UCSD-AML1 (cell line): ENCODE measurements at regions not wholly inside any gene's neighbourhood (a gene's known extent, or its start where the extent isn't known, plus 50 kb on each side); places are given as distances from the start of the nearest gene placed in this dataset.
"Not testable (repeated sequence)": the region's sequence is repeated elsewhere in the genome, so short reads cannot be mapped to it uniquely, and the experiment has no call there.

Experiments
- DNase-seq: peaks from one replicate; lab custom pipeline; 2025; ENCODE audit not compliant: unreplicated experiment; lab: John Stamatoyannopoulos, UW

DNA sequence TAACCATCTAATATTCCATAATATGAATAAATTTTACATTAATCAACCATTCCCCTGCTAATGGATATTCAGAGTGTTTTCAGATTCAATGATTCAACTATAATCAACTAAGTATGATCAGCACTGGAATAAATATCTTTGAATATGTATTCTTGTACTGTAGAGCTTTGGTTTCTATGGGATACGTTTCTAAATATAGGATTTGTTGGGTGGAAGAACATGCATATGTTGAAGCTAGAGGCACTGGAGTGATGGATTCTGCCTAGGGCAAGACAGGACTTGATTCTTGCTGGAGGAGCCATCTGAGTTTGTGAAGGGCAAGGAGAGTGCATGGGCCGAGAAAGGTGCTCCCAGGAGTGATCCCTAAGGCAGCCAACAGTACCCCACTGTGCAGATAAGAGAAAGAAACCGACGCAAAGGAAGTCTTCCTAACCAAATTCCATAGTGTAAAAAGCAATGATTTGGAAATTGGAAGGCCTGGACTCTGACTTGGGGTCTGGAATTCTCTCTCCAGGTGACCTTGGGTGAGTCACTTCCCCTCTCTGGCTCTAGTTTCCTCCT, 418.7 kb downstream of the PREX1 start:
- no peak for DNase-seq

DNA sequence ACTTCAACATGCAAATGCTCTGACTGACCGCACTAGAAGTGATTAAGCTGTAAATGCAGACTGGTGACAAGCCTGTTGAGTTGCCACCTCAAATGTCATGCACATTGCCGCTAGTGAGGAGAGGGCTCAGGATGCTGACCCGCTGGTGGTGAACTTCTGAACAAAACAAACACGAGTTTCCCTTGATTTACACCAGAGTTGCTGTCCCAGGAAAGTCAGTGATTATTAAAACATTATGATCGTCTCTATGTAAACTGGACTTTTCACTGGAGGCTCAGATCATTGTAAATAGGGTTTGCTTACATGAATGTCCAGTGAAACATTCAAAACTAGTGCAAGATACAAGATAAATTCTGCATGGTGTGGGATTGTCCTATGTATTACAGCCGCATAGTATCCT, 420.1 kb downstream of the PREX1 start:
- no peak for DNase-seq

DNA sequence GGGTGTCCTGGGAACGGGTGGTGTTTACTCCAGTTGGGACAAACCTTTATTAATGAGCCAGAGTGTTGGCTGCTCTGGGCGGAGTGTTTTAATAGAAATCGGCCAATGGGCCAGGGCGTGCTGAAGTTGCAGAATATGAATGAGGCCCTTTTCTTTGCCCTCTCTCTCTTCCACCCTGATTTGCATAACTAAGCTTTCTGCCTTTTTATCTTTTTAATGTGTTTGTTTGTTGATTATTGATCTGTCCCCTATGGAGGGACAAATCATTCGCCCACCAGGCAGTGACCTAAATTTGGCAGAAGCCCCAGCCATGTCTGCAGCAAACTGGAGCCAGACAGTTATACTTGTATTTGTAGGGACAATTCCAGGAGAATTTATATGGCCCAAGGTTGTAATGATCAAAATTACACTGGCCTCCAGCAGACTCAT, 420.9 kb downstream of the PREX1 start:
- DNase-seq = no peak

DNA sequence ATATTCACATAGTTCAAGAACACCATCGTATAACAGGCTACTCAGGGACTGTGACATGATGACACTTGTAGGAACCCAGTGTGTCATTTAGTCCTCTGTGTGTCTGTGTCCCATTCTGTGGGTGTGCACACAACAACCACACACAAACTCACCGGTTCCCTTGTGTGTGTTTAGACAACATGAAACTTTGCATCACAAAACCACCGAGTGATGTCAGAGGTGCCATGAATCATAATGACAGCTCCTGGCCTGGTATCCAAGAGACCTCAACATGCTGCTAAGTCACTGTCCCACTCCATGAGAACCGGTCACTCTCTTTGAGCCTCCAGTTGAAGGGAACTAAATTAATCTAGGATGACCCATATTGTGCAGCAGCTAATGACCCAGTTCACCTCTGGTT, 421.3 kb downstream of the PREX1 start:
- no peak for DNase-seq

DNA sequence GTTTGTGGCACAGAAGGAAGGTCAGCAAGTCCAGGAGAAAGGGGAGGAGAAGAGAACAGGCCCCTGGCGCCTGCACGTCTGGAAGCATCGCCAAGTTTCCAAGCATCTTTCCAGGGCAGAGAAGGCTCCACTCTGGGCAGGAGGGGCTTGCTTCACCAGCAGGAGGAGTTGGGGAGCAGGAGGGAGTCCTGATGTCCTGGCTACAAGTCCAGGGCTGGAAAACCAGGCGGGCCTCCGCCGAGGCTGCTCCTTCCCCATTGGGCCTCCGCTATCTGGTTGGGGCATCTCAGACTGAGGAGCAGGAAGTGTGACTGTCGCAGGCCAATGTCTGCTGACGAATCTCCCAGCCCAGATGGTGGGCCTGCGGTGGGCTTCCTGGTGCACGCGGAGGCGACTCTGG, 421.9 kb downstream of the PREX1 start:
- DNase-seq = no peak

DNA sequence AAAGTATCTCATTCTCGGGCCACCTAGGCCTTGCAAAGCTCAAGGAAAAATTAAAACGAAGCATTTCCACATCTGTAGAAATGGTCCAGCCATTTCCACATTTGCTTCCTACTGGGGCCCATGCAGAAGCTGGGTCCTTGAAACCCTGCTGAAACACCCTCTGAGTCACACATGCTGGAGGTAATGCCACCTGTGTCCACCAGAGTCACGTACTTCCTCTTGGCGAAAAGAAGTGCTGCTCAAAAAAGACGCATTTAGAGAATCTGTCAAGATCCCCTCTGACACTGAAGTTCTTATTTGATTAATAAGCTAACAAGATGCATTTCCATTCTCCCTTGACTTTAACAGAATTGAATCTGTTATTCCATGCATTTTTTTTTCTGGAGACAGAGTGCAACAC, 423.2 kb downstream of the PREX1 start:
- DNase-seq = no peak

DNA sequence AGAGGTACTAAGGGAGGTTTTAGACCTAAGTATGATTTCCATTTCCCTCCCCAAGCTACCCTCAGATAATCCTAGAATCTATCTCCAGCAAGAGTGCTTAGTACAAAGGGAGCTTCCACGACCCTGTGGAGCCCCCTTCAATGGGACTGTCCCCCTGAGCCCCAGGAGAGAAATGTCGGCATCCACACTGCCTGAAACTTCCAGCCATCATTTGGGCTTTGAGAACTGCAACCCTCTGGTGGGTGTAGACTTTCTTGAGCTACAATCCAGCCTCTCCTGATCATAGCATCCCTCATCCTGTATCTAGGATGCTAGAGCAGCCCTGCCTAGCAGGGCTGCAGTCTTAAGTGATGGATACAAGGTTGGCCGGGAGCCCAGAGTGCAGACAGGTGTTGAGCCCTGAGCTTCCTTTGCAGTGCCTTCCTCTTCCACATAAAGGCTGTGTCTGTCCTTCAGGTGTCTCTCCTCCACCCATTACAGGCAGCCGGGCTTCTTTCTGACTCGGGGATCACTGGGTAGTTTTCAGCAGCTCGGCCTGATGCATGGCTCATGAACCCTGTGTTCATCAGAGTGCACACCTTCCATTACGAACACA, 424.5 kb downstream of the PREX1 start:
- DNase-seq = no peak

DNA sequence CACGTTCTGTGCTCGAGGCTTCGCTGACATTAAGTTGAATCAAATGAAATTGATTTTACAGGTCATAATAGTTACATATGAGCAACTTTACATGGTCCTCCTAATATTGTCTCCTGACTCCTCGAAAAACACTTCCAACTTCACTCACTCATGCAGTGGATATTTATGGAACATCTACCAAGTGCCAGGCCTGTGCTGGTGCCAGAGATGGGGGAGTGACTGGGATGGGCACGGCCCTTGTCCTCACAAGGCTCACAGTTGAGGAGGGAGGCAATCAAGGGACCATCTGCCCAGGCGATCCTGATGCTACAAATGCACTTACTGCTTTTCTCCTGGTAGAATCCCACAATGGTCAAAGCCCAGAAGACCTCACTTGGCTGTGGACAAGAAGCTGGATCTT, 426.4 kb downstream of the PREX1 start:
- no peak for DNase-seq

DNA sequence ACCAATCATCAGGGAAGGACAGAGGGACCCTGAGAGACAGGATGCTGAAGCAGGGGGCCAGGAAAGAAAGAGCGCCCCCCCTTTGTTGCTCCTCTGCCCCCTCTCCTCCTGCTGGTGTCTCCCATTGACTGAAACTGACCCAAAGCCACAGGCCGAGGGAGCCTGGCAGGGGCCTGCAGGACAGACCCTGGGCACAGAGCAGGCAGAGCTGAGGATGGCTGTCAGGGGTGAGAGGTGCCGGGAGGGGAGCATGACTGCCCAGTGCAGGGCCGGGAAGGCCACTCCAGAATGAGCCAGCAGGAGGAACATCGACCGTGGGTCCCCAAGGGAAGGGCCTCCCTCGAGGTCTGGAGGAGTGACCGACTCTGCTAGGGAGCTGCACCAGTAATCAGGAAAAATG, 427.8 kb downstream of the PREX1 start:
- DNase-seq = no peak

DNA sequence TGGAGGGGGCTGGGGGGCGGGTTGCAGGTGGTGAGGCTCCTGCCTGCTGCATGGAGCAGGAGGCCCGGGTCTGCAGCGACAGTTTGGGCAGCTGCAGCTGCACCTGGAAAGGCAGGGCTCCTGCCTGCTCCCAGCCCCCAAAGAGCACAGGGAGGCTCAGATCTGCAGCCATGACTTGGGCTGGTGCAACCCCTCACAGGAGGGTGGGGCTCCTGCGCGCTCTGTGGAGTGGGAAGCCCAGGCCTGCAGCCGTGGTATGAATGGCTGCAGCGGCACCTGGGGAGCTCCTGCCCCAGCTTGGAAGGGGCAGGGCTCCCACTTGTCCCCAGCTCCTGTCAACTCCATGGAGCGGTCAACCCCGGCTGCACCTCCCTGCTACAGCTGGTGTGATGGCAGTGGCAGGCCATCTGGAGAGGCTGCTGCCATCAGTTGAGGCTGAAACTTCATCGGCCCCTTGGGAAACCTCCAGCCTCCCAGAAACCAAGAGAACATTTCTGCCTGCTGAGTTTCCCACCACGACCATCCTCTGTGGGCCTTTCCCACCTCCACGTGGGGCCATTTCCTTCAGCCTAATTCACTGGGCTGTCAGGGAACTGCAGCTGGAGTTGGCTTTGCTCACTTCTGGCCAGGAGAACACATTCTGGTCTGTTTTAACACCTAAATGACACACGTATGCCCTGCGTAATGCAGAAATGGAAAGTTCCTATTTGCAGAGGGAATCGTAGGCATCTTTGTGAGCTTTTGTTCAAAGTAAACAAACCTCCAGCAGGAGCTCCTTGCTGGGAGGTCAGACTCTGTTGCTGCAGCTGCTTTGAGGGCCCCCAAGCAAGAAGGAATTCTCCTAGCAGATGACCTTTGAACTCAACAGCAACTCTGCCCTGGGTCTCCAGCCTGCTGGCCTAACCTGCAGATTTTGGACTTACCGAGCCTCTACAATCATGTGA, 429.0 kb downstream of the PREX1 start:
- DNase-seq = no peak

DNA sequence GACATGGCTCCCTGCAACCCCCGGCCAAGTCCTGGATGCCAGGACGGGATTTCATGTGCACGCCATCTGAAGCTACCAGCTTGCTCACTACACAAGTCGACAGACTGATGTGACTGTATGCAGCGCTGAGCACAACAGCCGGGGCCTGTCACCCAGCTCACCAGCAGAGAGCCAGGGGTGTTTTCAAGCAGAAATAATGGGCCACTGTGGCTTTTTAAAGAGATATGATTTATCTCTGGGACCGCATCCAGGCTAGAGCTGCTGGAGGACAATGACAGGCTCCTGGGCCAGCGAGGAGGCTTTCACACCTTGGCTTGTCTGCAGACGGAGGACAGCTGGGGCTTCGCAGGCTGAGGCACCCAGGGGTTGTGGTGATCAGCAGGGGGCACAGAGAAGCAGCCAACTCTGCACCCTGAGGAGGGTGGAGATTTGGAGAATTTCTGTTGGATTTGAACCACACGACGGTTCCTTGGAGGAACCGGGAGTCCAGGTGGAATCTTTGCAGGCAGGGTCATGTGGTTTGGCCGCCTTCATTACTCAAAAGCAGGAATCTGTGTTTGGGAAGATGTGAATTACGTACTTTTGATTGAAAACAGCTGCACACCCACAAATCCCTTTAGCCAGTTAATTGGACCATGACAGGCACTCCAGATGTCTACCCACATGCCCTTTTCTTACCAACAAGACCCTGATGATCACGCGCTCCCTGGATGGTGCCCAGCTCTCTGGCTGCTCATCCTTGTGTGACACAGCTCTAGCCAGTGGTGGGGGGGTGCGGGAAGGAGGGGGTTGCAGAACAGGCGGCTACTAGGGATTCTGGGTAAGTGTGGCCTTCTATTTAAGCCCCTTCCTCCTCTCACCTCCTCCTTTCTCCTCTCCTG, 430.6 kb downstream of the PREX1 start:
- DNase-seq = not testable (repeated sequence)

DNA sequence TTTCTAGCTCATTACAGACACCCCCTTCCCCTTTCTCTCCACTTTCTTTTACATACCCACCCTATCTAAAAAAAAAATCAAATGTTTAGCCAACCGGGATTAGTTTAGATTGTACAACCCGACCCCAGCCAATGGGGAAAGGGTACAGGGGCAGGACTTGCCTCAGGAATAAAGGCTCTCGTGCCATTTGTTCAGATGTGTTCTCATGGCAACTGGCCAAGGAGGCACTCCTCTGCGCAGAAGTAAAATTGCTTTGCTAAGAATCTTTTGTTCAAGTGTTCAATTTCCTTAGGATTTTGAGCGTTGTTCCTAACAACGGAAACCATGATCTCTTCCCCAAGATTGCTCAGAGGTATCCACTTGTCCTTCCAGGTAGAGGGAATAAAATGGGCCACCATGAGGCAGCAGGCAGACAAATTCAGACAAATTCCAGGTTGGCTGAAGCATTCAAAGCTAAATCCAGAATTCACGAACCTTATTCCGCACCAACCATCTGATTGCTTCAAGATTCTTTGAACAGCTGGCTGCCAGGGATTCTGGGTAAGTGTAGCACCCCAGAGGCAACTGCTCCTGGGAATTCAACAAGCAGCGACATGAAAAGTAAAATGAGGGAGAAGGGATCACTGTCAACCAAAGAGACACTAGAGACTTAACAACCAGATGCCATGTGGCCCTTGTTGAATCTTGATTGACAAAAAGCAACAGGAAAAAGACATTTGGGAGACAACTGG, 431.8 kb downstream of the PREX1 start:
- no peak for DNase-seq

DNA sequence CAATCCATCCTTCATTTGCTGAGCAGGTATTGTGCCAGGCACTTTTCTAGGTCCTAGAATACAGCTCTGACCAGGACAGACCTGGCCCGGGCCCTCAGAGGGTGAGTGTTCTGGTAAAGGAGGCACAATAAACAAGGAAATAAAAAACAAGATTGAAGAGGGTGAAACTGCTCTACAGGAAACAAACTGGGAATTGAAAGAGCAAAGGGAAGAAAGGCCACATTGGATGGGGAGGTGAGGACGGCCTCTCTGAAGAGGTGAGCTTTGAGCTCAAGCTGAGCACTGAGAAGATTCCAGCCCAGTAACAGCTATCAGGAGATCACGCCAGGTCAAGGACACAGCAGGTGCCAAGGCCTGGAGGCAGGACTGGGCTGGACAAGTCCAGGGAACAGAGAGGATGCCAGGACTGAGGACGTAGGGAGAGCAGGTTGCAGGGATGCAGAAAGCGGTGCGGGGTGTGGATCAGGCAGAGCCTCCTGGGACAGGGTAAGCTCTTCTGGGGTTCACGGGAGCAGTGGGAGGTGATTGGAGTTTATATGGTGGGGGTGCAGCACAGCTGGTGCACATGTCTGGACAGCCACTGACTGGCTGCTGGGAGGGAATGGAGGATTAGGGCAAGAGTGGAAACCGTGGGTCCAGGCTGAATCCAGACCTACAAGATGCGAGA, 433.3 kb downstream of the PREX1 start:
- DNase-seq = no peak

DNA sequence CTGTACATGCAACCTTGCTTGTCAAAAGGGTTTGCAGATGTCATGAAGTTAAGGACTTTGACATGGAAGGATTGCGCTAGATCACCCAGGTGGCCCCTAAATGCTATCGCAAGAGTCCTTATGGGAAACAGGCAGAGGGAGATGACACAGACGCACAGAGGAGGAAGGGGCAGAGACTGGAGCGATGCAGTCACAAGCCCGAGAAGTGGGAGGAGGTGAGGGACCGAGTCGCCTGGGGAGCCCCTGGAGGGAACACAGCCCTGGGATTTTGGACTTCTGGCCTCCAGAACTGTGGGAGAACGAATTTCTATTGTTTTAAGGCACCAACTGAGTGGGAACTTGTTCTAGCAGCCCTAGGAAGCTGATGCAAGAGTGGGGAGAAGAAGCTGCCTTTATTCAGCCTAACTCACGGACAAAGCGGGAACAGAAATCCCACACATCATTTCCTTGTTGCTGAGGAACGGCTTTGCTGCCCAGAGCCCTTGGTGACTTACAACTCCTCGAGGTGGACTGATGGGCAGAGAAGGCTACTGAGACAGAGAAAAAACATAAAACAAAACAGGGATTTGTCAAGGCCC, 434.0 kb downstream of the PREX1 start:
- DNase-seq = no peak

DNA sequence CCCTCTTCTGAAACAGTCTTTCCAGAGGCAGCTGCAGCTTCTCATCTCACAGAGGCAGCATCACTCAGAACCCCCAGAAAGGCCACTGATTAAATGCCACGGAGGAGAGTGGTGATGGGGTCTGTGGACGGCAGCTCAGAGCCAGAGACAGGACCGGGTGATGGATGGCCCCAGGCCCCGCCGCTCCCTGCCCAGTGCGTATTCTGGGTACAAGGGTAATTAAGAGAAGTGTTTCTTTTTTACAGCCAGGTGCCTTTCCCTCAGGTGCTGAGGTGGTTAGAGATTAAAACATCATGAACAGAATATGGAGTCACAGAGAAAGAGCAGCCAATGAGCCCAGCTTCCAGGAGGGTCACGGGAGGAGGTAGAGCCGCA, 434.5 kb downstream of the PREX1 start:
- no peak for DNase-seq

DNA sequence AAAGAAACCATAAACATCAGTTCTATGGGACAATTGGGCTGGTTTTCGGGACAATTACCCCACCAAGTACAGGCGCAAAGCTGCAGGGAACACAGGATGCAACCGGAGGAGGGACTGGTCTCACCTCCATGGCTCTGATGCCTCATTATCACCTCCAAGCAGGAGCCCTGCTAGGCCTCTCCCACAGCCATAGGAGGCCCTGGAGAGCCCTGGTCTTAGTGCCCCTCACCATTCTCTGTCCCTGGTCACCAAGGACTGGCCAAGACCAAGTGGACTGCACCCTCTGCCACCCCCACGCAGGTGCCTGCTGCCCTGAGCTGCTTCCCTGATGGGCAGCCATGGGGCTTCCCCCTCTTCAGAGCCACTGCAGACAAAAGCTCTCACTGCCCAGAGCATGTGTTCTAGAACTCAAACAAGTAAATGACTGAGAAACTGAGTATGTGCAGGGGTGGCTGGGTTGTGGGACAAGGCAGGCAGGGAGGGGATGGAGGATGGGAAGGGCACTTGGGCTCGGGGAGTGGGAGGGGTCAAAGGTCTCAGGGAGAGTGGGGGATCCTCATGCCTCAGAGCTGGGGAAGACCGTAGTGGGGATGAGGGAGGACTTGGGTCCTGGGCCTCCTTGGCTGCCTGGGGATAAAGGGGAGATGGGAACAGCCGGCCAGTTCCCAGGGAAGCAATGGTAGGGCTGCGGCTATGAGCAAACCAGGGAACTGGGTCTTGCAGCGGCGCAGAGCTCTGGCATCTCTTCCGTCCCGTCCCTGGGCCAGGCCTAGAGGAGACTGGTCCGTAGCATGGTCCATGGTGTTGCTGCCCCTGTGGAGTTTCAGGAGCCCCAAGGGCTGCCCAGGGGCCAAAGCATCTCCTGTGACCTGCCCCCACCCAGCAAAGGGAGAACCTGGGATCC, 435.1 kb downstream of the PREX1 start:
- no peak for DNase-seq

DNA sequence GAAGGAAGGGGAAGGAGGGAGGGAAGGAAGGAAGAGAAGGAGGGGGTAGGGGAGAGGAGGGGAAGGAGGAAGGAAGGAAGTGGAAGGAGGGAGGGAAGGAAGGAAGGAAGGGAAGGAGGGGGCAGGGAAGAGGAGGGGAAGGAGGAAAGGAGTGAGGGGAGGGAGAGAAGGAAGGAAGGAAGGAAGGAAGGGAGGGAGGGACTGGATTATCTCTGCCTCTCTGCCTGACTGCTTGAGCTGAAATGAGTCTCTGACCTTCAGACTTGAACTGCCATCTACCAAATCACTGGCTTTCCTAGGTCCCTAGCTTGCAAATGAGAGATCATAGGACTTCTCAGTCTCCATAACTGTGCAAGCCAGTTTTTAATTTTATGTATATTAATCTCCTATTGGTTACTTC, 436.8 kb downstream of the PREX1 start:
- no peak for DNase-seq

DNA sequence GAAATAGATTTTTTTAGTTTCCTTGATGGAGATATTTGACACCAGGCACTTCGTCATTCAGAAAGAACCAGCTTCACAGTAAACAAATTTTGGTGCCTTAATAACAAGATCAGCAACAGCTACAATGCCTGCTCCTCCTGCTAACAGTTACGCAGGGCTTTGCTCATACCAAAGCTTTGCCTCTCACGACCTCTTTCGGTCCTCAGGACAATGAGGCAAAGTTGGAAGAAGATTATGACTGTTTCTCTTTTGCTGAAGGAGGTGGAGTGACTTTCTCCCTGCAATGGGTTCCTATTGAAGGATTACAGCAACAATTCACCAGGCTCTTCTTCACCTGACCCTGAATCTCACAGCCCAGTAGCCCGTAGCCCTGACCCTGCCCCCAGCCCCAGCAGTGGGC, 440.1 kb downstream of the PREX1 start:
- no peak for DNase-seq

DNA sequence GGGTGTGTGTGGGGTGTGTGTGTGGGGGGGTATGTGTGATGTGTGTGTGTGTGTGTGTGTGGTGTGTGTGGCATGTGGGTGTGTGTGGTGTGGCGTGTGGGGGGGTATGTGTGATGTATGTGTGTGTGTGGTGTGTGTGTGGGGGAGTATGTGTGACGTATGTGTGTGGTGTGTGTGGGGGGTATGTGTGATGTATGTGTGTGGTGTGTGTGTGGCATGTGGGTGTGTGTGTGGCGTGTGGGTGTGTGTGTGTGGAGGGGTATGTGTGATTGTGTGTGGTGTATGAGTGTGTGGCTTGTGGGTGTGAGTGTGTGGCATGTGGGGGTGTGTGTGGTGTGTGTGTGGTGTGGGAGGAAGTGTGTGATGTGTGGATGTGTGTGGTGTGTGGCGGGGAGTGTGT, 442.3 kb downstream of the PREX1 start:
- DNase-seq = no peak
